CD4-positive, alpha-beta T cell (primary cell): ENCODE measurements at regions not wholly inside any gene's neighbourhood (a gene's known extent, or its start where the extent isn't known, plus 50 kb on each side); places are given as distances from the start of the nearest gene placed in this dataset.

Experiments
- ATAC-seq: fragments of 200-7000 bp; cut with Tn5 transposase; one replicate; pipeline ENCODE4 v1.10.0; 2022; ENCODE audit warnings: mild to moderate bottlenecking; ENCODE audit not compliant: poor library complexity
- CTCF ChIA-PET: fragments of 350-600 bp; sonication (Branson Sonifier 250); formaldehyde crosslinking; loops from one replicate; lab custom pipeline; 2021; ENCODE audit warnings: antibody characterized with exemption, inconsistent platforms; lab: Charles Lee
- POLR2A ChIA-PET: fragments of 350-600 bp; sonication (Branson Sonifier 250); formaldehyde crosslinking; loops from one replicate; lab custom pipeline; 2021; ENCODE audit warnings: antibody characterized with exemption, inconsistent platforms; lab: Charles Lee
- DNase-seq, 14 experiments: peaks; one replicate each; pipeline ENCODE4 v3.0.0-alpha.2; 2013 to 2020; ENCODE audit warnings: mixed read lengths in 2 of 14
- H3K27ac ChIP-seq, 2 donors: one replicate each; pipeline versions ENCODE4 v1.5.1 to v1.7.0; 2013; ENCODE audit warnings: low read length in 2 of 2, low read depth in 1 of 2, mild to moderate bottlenecking in 1 of 2
- H3K27me3 ChIP-seq, 2 experiments: 1 replicate in 1 of 2; 2 replicates in 1 of 2; pipeline versions ENCODE4 v1.6.1 to v1.7.0; 2013; ENCODE audit warnings: low read length in 2 of 2, control low read depth in 1 of 2, mild to moderate bottlenecking in 1 of 2, moderate library complexity in 1 of 2; ENCODE audit not compliant: insufficient read depth in 2 of 2, control insufficient read depth in 1 of 2
- H3K36me3 ChIP-seq: one replicate; pipeline ENCODE4 v1.6.1; 2013; ENCODE audit warnings: low read length, control low read depth; ENCODE audit not compliant: insufficient read depth
- H3K4me1 ChIP-seq: one replicate; pipeline ENCODE4 v1.6.1; 2013; ENCODE audit warnings: low read length, control low read depth; ENCODE audit not compliant: insufficient read depth
- H3K4me3 ChIP-seq: one replicate; pipeline ENCODE4 v1.5.1; 2013; ENCODE audit warnings: mild to moderate bottlenecking, low read length, moderate library complexity
- H3K9me3 ChIP-seq, 2 experiments: 1 replicate in 1 of 2; 2 replicates in 1 of 2; pipeline versions ENCODE4 v1.6.1 to v1.7.0; 2013; ENCODE audit warnings: low read length in 2 of 2, mild to moderate bottlenecking in 2 of 2, control low read depth in 1 of 2, moderate library complexity in 1 of 2; ENCODE audit not compliant: control insufficient read depth in 1 of 2, insufficient read depth in 1 of 2
- H3K27ac Mint-ChIP-seq: one replicate; pipeline ENCODE4 v1.8.0; 2020; ENCODE audit warnings: mixed read lengths
- H3K27me3 Mint-ChIP-seq: one replicate; pipeline ENCODE4 v1.8.0; 2021; ENCODE audit warnings: mixed read lengths
- H3K36me3 Mint-ChIP-seq: one replicate; pipeline ENCODE4 v1.8.0; 2021; ENCODE audit warnings: low read depth, mixed read lengths
- H3K4me1 Mint-ChIP-seq: one replicate; pipeline ENCODE4 v1.8.0; 2021; ENCODE audit warnings: low read depth, mixed read lengths
- H3K4me3 Mint-ChIP-seq: one replicate; pipeline ENCODE4 v1.8.0; 2020; ENCODE audit warnings: mild to moderate bottlenecking, mixed read lengths
- H3K9me3 Mint-ChIP-seq: one replicate; pipeline ENCODE4 v1.8.0; 2020; ENCODE audit warnings: mixed read lengths
- CTCF ChIP-seq: fragments of 200-600 bp; IDR thresholded peaks from one replicate; pipeline ENCODE4 v1.8.0; 2022; ENCODE audit warnings: antibody characterized with exemption, mild to moderate bottlenecking
- intact Hi-C, 2 experiments: fragments of 100-400 bp; cut with DNase I in 1 of 2; cut with micrococcal nuclease in 1 of 2; formaldehyde crosslinking; loops; one replicate each; pipeline versions ENCODE4 v1.15.1 to v1.9.0; 2023 to 2025; cut with DNase I, micrococcal nuclease

- Mint-ChIP-seq H3K27ac (no peak overlapping the region), H3K27me3 (peaks cover 16% of the 10 kb centered on the region)
- CTCF ChIA-PET, result no interaction called here
These were observed 126.9 kb upstream of the NCK2 start for GRCh38 chr2:105617631-105618350.

GRCh38 chr2:105615305-105615704 is 129.4 kb upstream of the NCK2 start:
- no peaks in the 10 kb centered on the region for H3K9me3 Mint-ChIP-seq
- H3K4me3 ChIP-seq, result no peak overlapping the region
- no peak overlapping the region for H3K27ac ChIP-seq
- ATAC-seq, result no peak
- no peaks in the 10 kb centered on the region for H3K4me1 ChIP-seq
- peaks cover 7% of the 10 kb centered on the region for H3K27me3 Mint-ChIP-seq
- ChIA-PET POLR2A (no interaction called here), CTCF (no interaction called here)
- intact Hi-C loops, result no loop called here
- H3K27me3 ChIP-seq, result no peaks in the 10 kb centered on the region
- H3K36me3 ChIP-seq, result no peaks in the 10 kb centered on the region
- H3K9me3 ChIP-seq, result no peaks in the 10 kb centered on the region
- no peak for DNase-seq
- H3K4me1 Mint-ChIP-seq, result no peaks in the 10 kb centered on the region
- H3K36me3 Mint-ChIP-seq, result no peaks in the 10 kb centered on the region
- no peak overlapping the region for H3K27ac Mint-ChIP-seq
- no peak overlapping the region for H3K4me3 Mint-ChIP-seq
- no peak for TF ChIP-seq CTCF

More at GRCh38 chr2:105617631-105618350, 126.9 kb upstream of the NCK2 start:
- Histone ChIP-seq H3K36me3 (no peaks in the 10 kb centered on the region), H3K27ac (no peak overlapping the region), H3K4me3 (no peak overlapping the region), H3K27me3 (no peaks in the 10 kb centered on the region), H3K9me3 (no peaks in the 10 kb centered on the region), H3K4me1 (no peaks in the 10 kb centered on the region)
- no peaks in the 10 kb centered on the region for H3K36me3 Mint-ChIP-seq
- no peaks in the 10 kb centered on the region for H3K4me1 Mint-ChIP-seq
- H3K4me3 Mint-ChIP-seq, result no peak overlapping the region
- POLR2A ChIA-PET, result no interaction called here
- intact Hi-C loops, result no loop called here
- no peak for ATAC-seq
- TF ChIP-seq CTCF, result no peak
- no peaks in the 10 kb centered on the region for H3K9me3 Mint-ChIP-seq
- no peak for DNase-seq

GRCh38 chr2:105611811-105612424 is 132.8 kb upstream of the NCK2 start:
- ChIA-PET CTCF (no interaction called here), POLR2A (no interaction called here)
- Mint-ChIP-seq H3K4me3 (no peak overlapping the region), H3K27ac (no peak overlapping the region), H3K36me3 (no peaks in the 10 kb centered on the region), H3K27me3 (no peaks in the 10 kb centered on the region), H3K4me1 (no peaks in the 10 kb centered on the region), H3K9me3 (no peaks in the 10 kb centered on the region)
- H3K9me3 ChIP-seq, result no peaks in the 10 kb centered on the region
- no peaks in the 10 kb centered on the region for H3K27me3 ChIP-seq
- no peaks in the 10 kb centered on the region for H3K36me3 ChIP-seq
- no peak for TF ChIP-seq CTCF
- DNase-seq (no peak), ATAC-seq (no peak)
- no peak overlapping the region for H3K4me3 ChIP-seq
- no peak overlapping the region for H3K27ac ChIP-seq
- H3K4me1 ChIP-seq, result no peaks in the 10 kb centered on the region
- intact Hi-C loops, result no loop called here
